Esophagus squamous epithelium (tissue), 4 donors: ENCODE measurements at regions not wholly inside any gene's neighbourhood (a gene's known extent, or its start where the extent isn't known, plus 50 kb on each side); places are given as distances from the start of the nearest gene placed in this dataset.

Experiments used
- CTCF ChIP-seq, 6 experiments: fragments of 450-650 bp in 4 of 6; fragments of 200-600 bp in 2 of 6; sonication (generic) in 2 of 6; IDR thresholded peaks; one replicate each; pipeline ENCODE4 v1.5.1; 2016 to 2019; ENCODE audit warnings: antibody characterized with exemption in 6 of 6, mild to moderate bottlenecking in 4 of 6, moderate library complexity in 4 of 6
- POLR2A ChIP-seq, 4 donors: fragments of 450-650 bp; IDR thresholded peaks; one replicate each; pipeline ENCODE4 v1.6.1; 2017; ENCODE audit warnings: antibody characterized with exemption in 4 of 4, mild to moderate bottlenecking in 4 of 4, moderate library complexity in 3 of 4

- no peak for TF ChIP-seq CTCF (IDR thresholded peaks at IDR 0.05)
- TF ChIP-seq POLR2A (IDR thresholded peaks at IDR 0.05): no peak
These were observed 60.6 kb upstream of the C1orf21 start for GRCh38 chr1:184326278-184326677.
